SK-N-MC (cell line): ENCODE measurements at regions not wholly inside any gene's neighbourhood (a gene's known extent, or its start where the extent isn't known, plus 50 kb on each side); places are given as distances from the start of the nearest gene placed in this dataset.

ENCODE experiments used
- EZH2 ChIP-seq: fragments of 200-600 bp; sonication (generic); IDR thresholded peaks from one replicate; pipeline ENCODE4 v1.6.1; 2017; ENCODE audit warnings: antibody characterized with exemption
- FOXP2 ChIP-seq: optimal IDR thresholded peaks from 2 replicates; pipeline ENCODE3; 2011; ENCODE audit warnings: mild to moderate bottlenecking, moderate library complexity; ENCODE audit not compliant: insufficient read depth; ENCODE audit errors: extremely low read length, control extremely low read depth
- POLR2AphosphoS5 ChIP-seq: IDR thresholded peaks from 2 replicates; pipeline ENCODE4 v1.6.1; 2012; ENCODE audit warnings: mild to moderate bottlenecking, low read depth, low read length, borderline replicate concordance

DNA sequence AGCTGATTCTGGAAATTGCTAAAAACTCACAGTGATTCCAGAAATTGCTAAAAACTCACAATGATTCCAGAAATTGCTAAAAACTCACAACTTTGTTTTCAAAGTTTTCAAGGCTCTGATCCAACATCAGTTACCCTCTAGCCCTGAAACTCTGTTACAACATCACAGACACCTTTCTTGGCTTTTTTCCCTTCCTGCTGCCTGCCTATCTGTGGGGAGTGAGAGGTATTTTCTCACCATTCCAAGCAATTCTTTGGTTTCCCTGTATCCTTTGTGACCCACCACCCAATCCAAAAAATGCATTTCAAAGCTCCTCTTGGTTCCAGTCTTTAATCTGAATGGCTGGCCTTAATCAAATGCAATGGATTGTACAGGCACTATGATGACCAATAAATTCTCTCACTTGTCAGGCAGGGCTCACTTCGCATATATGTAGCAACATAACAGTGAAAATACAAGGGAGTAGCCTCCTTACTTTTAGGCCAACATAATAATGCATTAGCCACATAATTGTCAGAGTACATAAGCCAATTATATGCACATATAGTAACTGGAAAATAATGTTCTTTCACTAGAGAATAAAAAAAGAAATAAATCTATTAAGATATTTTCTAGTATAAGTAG lies 1139.0 kb downstream of the ROBO2 start:
- TF ChIP-seq POLR2AphosphoS5 (no peak), EZH2 (no peak), FOXP2 (no peak)
